Retinal pigment epithelial cell (primary cell): ENCODE measurements at regions not wholly inside any gene's neighbourhood (a gene's known extent, or its start where the extent isn't known, plus 50 kb on each side); places are given as distances from the start of the nearest gene placed in this dataset.

Source experiments
- DNase-seq: peaks from one replicate; pipeline ENCODE4 v3.0.0-alpha.2; 2010; ENCODE audit warnings: low read depth
- H3K4me3 ChIP-seq: 2 replicates; pipeline ENCODE4 v1.5.1; 2011; ENCODE audit warnings: mild to moderate bottlenecking, low read length, control low read depth, moderate library complexity
- CTCF ChIP-seq: conservative IDR thresholded peaks from 2 replicates; pipeline ENCODE4 v1.5.1; 2011; ENCODE audit warnings: low read depth, low read length, control low read depth, inconsistent platforms

- no peak for TF ChIP-seq CTCF
- no peak for DNase-seq
- no peak overlapping the region for H3K4me3 ChIP-seq
Observed at GRCh38 chr4:149995134-149995756, 83.0 kb upstream of the DCLK2 start.

GRCh38 chr4:149997881-149998421, 80.3 kb upstream of the DCLK2 start:
- no peak overlapping the region for H3K4me3 ChIP-seq
- TF ChIP-seq CTCF: no peak
- no peak for DNase-seq

- peak; percentile 80 for TF ChIP-seq CTCF
- no peak for DNase-seq
- no peak overlapping the region for H3K4me3 ChIP-seq
Observed at GRCh38 chr4:149999485-150000074, 78.7 kb upstream of the DCLK2 start.

- no peak overlapping the region for H3K4me3 ChIP-seq
- DNase-seq: no peak
- TF ChIP-seq CTCF: no peak
Observed at GRCh38 chr4:150001815-150002214, 76.4 kb upstream of the DCLK2 start.

- DNase-seq: no peak
- no peak for TF ChIP-seq CTCF
- H3K4me3 ChIP-seq: no peak overlapping the region
Observed at GRCh38 chr4:150002561-150002960, 75.7 kb upstream of the DCLK2 start.

GRCh38 chr4:150004481-150004880, 73.8 kb upstream of the DCLK2 start:
- DNase-seq: no peak
- no peak for TF ChIP-seq CTCF
- no peak overlapping the region for H3K4me3 ChIP-seq

GRCh38 chr4:150005537-150005936, 72.7 kb upstream of the DCLK2 start:
- H3K4me3 ChIP-seq: no peak overlapping the region
- no peak for DNase-seq
- no peak for TF ChIP-seq CTCF
